Panc1 (cell line): ENCODE measurements at regions not wholly inside any gene's neighbourhood (a gene's known extent, or its start where the extent isn't known, plus 50 kb on each side); places are given as distances from the start of the nearest gene placed in this dataset.

Experiments
- ATAC-seq: fragments of 200-7000 bp; cut with Tn5 transposase; 2 replicates; pipeline ENCODE4 v1.9.1; 2020; ENCODE audit warnings: mild to moderate bottlenecking, moderate library complexity
- BruUV-seq: library from RNA; stranded (reverse); fragments of 400-500 nt; replicated peaks from 2 replicates; lab custom pipeline; 2021; lab: Mats Ljungman, UMichigan
- CTCF ChIA-PET: fragments of 300-600 bp; sonication (Branson Sonifier 250); formaldehyde crosslinking; loops from one replicate; lab custom pipeline; 2022; ENCODE audit warnings: antibody characterized with exemption; lab: Charles Lee
- POLR2A ChIA-PET: fragments of 300-600 bp; sonication (Branson Sonifier 250); formaldehyde crosslinking; loops from one replicate; lab custom pipeline; 2022; ENCODE audit warnings: antibody characterized with exemption; lab: Charles Lee
- DNase-seq: peaks from one replicate; pipeline ENCODE4 v3.0.0-alpha.2; 2010; ENCODE audit warnings: low read depth, low spot score
- H3K27ac ChIP-seq: 2 replicates; pipeline ENCODE4 v1.5.1; 2011; ENCODE audit warnings: mild to moderate bottlenecking, low read length, inconsistent platforms
- H3K27me3 ChIP-seq: fragments of 200-500 bp; sonication (Bioruptor generic); 2 replicates; pipeline ENCODE4 v1.6.0; 2014; ENCODE audit warnings: low read length, inconsistent platforms; ENCODE audit not compliant: control insufficient read depth, insufficient read depth
- H3K36me3 ChIP-seq: fragments of 200-500 bp; sonication (Bioruptor generic); 2 replicates; pipeline ENCODE4 v1.5.1; 2014; ENCODE audit warnings: inconsistent platforms, mild to moderate bottlenecking, low read length, moderate library complexity; ENCODE audit not compliant: control insufficient read depth, insufficient read depth
- H3K4me1 ChIP-seq: 2 replicates; pipeline ENCODE4 v1.5.1; 2011; ENCODE audit warnings: inconsistent platforms, mild to moderate bottlenecking, low read length, moderate library complexity; ENCODE audit not compliant: control insufficient read depth, insufficient read depth
- H3K4me3 ChIP-seq, 2 experiments: 2 replicates each; pipeline ENCODE4 v1.5.1; 2011 to 2012; ENCODE audit warnings: low read depth in 2 of 2, low read length in 2 of 2, mild to moderate bottlenecking in 2 of 2, inconsistent platforms in 1 of 2, moderate library complexity in 1 of 2
- H3K9me3 ChIP-seq: fragments of 200-500 bp; sonication (Bioruptor generic); 2 replicates; pipeline ENCODE4 v1.5.1; 2014; ENCODE audit warnings: low read depth, mild to moderate bottlenecking, inconsistent platforms, low read length, moderate library complexity; ENCODE audit not compliant: control insufficient read depth, insufficient read depth
- CTCF ChIP-seq: fragments of 450-650 bp; IDR thresholded peaks from 2 replicates; pipeline ENCODE4 v1.5.1; 2017; ENCODE audit warnings: mild to moderate bottlenecking
- POLR2AphosphoS5 ChIP-seq: IDR thresholded peaks from 2 replicates; pipeline ENCODE4 v1.6.1; 2012; ENCODE audit warnings: mild to moderate bottlenecking, low read depth, low read length, moderate library complexity
- REST ChIP-seq, 2 experiments: IDR thresholded peaks; 2 replicates each; pipeline ENCODE4 v1.6.1; 2011 to 2012; ENCODE audit warnings: low read depth in 2 of 2, control low read depth in 1 of 2, low read length in 1 of 2, mild to moderate bottlenecking in 1 of 2, moderate library complexity in 1 of 2; ENCODE audit not compliant: insufficient read depth in 1 of 2
- SIN3A ChIP-seq: IDR thresholded peaks from 2 replicates; pipeline ENCODE4 v1.6.1; 2012; ENCODE audit warnings: low read depth, mild to moderate bottlenecking, low read length, moderate library complexity, borderline replicate concordance; ENCODE audit not compliant: insufficient read depth
- TCF7L2 ChIP-seq: IDR thresholded peaks from 2 replicates; pipeline ENCODE4 v1.6.1; 2011; ENCODE audit warnings: mild to moderate bottlenecking, low read depth, low read length, inconsistent platforms
- in situ Hi-C: cut with HindIII; loops from 2 replicates; pipeline ENCODE4 v1.10.0; 2016; ENCODE audit warnings: low sequenced_read_pairs, low pct_unique_long_range_greater_than_20kb
- intact Hi-C: fragments of 100-400 bp; cut with micrococcal nuclease; formaldehyde crosslinking; loops from one replicate; pipeline ENCODE4 v1.10.0; 2022; ENCODE audit not compliant: unreplicated experiment

GRCh38 chr7:130909881-130910672 is 176.1 kb upstream of the KLF14 start:
- Histone ChIP-seq H3K9me3 (no peaks in the 10 kb centered on the region), H3K4me3 (peak overlapping the region; percentile 77 to 82), H3K36me3 (peaks cover 14% of the 10 kb centered on the region; the same call in 1 of the 2 replicates), H3K27me3 (no peaks in the 10 kb centered on the region), H3K4me1 (peaks cover 72% of the 10 kb centered on the region), H3K27ac (peak overlapping the region; percentile 100)
- CTCF ChIA-PET: no interaction called here
- DNase-seq (peak; percentile 84), ATAC-seq (no peak)
- intact Hi-C loops (no loop called here), in situ Hi-C loops (no loop called here)
- TF ChIP-seq REST (IDR thresholded peaks at IDR 0.05; ENCODE audit: insufficient read depth in 1 of 2, low read depth in 2 of 2, low read length in 1 of 2): no peak
- TF ChIP-seq CTCF: no peak
- TF ChIP-seq SIN3A: 0 out of 2 replicates have a peak, but pooled peaks have one; percentile 28
- peak; percentile 58; the same call in 1 of the 2 replicates for TF ChIP-seq POLR2AphosphoS5
- no peak for TF ChIP-seq TCF7L2
- POLR2A ChIA-PET: no interaction called here
- no TSS peak for BruUV-seq

GRCh38 chr7:130910949-130911944 is 177.2 kb upstream of the KLF14 start:
- TSS peak; percentile 54 for BruUV-seq
- in situ Hi-C loops (no loop called here), intact Hi-C loops (no loop called here)
- TF ChIP-seq SIN3A: 0 out of 2 replicates have a peak, but pooled peaks have one; percentile 64
- peak; percentile 37; the same call in 1 of the 2 replicates for TF ChIP-seq POLR2AphosphoS5
- no peak for TF ChIP-seq TCF7L2
- TF ChIP-seq REST (IDR thresholded peaks at IDR 0.05; ENCODE audit: insufficient read depth in 1 of 2, low read depth in 2 of 2, low read length in 1 of 2): no peak
- Histone ChIP-seq H3K4me3 (peak overlapping the region; percentile 77 to 82), H3K4me1 (peaks cover 72% of the 10 kb centered on the region), H3K36me3 (peaks cover 12% of the 10 kb centered on the region; the same call in 1 of the 2 replicates), H3K27me3 (no peaks in the 10 kb centered on the region), H3K27ac (peak overlapping the region; percentile 100), H3K9me3 (no peaks in the 10 kb centered on the region)
- ChIA-PET POLR2A (interaction anchor here (0.6 to 1.9 kb wide), 7 partner anchors 11 to 33 kb away, joined by 3 to 13 read pairs (median 7); no protein-coding TSS in a partner anchor), CTCF (interaction anchor here (0.6 kb wide), 1 partner anchor 463 kb away, joined by 3 read pairs; no protein-coding TSS in a partner anchor)
- ATAC-seq (peak; percentile 32), DNase-seq (peak; percentile 76)
